Astrocyte of the spinal cord (primary cell): ENCODE measurements at regions not wholly inside any gene's neighbourhood (a gene's known extent, or its start where the extent isn't known, plus 50 kb on each side); places are given as distances from the start of the nearest gene placed in this dataset.
"Not testable (repeated sequence)": the region's sequence is repeated elsewhere in the genome, so short reads cannot be mapped to it uniquely, and the experiment has no call there.

ENCODE experiments used
- DNase-seq: peaks from one replicate; pipeline ENCODE4 v3.0.0; 2011; ENCODE audit warnings: low read depth, low spot score
- H3K4me3 ChIP-seq: 2 replicates; pipeline ENCODE4 v1.5.1; 2011; ENCODE audit warnings: low read depth, mild to moderate bottlenecking, low read length, moderate library complexity
- in situ Hi-C: cut with HindIII; loops from 2 replicates; pipeline ENCODE4 v1.10.0; 2017; ENCODE audit warnings: low sequenced_read_pairs
- TF ChIP-seq, protein P1 (sequence below): IDR thresholded peaks from 2 replicates; pipeline ENCODE4 v1.5.1; 2012; ENCODE audit warnings: low read depth, mild to moderate bottlenecking, low read length, inconsistent platforms

DNA sequence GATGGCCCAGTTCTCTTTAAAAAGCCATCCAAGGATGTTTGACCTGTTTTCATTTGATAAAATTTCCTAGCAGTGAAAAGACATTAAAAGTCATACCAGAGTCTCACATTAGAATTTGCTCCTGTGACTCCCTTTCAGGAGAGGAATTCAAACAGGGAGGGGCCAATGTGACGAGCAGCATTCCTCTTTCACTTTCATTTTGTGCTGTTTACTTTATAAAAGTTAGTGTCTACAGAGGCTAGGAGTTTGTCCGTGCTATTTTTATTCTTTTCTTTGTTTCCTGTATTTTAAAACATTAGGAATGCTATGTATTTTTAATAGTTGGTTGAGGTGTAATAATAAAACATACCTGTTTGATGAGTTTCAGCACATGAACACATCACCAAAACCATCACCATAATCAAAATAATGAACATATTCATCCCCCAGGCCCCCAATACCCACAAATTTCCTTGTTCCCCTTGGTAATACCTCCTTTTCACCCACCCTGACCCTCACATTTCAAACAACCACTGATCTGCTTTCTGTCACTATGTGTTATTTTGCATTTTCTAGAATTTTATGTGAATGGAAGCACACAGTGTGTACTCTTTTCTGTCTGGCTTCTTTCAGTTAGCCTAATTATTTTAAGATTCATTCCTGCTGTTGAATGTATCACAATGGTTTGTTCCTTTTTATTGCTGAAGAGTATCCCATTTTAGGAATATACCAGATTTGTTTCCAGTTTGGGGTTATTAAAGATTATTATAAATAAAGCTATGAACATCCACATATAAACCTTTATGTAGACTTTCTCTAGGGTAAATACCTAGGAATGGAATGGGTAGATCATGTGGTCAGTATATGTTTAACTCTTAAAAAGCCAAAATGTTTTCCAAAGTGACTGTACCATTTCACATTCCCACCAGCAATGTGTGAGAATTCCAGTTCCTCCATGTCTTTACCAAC is 129.5 kb downstream of the TENT5C start:
- H3K4me3 ChIP-seq = peak overlapping the region; percentile 4
- peak; percentile 62 for DNase-seq
- TF ChIP-seq, protein P1, sequence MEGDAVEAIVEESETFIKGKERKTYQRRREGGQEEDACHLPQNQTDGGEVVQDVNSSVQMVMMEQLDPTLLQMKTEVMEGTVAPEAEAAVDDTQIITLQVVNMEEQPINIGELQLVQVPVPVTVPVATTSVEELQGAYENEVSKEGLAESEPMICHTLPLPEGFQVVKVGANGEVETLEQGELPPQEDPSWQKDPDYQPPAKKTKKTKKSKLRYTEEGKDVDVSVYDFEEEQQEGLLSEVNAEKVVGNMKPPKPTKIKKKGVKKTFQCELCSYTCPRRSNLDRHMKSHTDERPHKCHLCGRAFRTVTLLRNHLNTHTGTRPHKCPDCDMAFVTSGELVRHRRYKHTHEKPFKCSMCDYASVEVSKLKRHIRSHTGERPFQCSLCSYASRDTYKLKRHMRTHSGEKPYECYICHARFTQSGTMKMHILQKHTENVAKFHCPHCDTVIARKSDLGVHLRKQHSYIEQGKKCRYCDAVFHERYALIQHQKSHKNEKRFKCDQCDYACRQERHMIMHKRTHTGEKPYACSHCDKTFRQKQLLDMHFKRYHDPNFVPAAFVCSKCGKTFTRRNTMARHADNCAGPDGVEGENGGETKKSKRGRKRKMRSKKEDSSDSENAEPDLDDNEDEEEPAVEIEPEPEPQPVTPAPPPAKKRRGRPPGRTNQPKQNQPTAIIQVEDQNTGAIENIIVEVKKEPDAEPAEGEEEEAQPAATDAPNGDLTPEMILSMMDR = no peak
- in situ Hi-C loops = no loop called here

DNA sequence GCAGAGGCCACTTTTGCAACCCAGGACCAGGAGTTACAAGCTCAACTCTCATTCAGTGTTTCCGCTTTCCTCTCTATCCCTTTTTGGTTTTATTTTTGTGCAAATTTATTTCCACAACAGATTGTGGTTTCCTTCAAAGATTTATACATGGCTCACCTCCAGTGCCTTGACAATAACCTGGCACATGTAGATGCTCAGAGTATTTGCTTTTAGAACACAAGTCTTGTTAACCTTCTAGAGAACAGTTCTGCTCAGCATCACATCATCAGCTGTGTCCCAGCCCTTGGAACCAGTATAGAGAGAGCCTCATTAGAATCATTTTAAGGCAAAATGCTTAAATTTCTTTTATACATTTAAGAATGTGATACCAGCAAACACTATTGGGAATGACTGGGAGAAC is 133.7 kb downstream of the TENT5C start:
- no peak overlapping the region for H3K4me3 ChIP-seq
- TF ChIP-seq, protein P1 = no peak
- in situ Hi-C loops = no loop called here
- no peak for DNase-seq

DNA sequence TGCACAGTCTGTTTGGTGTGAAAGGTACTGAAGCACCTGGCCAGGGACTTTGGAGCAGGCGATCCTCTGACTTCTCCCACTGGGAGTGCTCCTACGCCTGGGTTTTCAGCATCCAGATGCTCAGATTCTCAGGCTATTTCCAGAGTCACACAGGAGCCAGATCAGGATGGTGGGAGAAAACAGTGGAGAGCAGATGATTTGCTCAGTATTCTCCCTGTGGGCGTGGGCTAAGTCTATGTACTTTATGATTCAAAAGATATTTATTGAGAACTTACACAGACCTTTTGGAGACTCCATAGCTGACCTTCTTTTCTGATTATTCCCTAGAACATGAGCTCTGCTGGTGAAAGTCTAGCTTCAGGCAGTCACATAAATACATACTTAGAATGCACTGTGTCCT is 134.6 kb downstream of the TENT5C start:
- no peak for DNase-seq
- H3K4me3 ChIP-seq = no peak overlapping the region
- TF ChIP-seq, protein P1 = no peak
- in situ Hi-C loops = no loop called here

DNA sequence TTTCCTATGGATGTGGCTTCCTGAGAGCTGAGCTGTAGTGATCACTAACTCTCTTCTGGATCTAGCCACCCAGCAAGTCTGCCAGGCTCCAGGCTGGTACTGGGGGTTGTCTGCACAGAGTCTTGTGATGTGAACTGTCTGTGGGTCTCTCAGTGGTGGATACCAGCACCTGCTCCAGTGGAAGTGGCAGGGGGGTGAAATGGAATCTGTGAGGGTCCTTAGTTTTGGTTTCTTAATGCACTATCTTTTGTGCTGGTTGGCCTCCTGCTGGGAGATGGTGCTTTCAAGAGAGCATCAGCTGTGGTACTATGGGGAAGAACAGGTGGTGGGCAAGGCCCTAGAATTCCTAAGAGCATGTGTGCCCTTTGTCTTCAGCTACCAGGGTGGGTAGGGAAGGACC is 140.7 kb downstream of the TENT5C start:
- in situ Hi-C loops, DNase-seq, H3K4me3 ChIP-seq: not testable (repeated sequence)

DNA sequence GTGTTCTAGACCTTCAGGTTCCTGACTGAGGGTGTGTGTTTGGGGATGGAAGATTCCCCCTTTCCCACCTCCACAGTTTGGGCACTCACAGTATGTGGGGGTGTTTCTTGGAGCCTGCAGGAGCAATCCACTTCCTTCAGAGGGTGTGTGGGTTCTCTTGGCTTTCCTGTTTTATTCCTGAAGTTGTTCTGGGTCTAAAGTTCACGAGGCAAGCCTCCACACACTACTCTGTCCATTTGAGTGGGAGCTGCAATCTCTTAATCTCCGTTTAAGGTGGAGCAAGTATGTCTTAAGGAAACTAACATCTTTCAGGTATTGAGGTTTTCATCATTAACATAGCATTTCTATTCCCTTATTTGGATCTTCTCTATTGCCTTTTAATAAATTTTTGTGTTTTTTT is 141.8 kb downstream of the TENT5C start:
- no peak for DNase-seq
- TF ChIP-seq, protein P1 = no peak
- no peak overlapping the region for H3K4me3 ChIP-seq
- in situ Hi-C loops = no loop called here

DNA sequence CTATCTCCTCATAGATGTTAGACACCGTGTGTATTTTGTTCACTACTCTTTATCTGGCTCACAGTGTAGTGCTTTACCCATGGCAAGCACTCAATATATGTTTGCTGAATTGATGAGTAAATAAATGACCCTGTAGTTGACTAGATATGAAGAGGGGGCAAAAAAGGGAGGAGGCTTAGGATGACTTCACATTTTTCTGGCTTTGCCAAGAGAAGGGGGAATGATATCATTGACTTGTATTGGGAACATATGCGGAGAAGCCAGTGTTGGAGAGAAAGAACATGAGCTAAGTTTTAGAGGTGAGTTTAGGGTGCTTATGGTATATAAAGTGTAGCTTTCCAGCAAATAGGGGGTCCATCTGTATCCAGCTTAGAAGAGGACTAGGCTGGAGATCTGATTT is 145.5 kb downstream of the TENT5C start:
- no peak for DNase-seq
- TF ChIP-seq, protein P1 = no peak
- no peak overlapping the region for H3K4me3 ChIP-seq
- in situ Hi-C loops = no loop called here

DNA sequence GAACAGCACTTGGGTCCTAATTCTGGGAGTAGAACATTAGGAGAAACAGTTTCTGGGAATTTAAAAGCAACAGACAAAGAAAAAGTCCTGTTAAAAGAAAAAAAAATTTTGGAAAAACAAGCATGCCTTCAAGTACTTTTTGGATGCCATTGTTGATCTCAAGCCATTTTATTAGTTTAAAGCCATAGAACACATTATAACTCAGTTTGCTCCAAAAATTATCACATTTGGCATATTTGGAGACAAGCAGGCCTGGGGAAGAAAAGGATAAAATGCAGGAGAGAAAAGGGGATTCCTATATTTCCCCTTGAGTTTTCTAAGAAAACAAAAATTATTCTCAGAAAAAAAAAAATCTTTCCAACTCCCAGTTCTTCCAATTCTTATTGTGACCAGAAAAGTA is 146.8 kb downstream of the TENT5C start:
- in situ Hi-C loops = no loop called here
- H3K4me3 ChIP-seq = no peak overlapping the region
- DNase-seq = no peak
- TF ChIP-seq, protein P1 = no peak
